GM06990 (cell line): ENCODE measurements at regions not wholly inside any gene's neighbourhood (a gene's known extent, or its start where the extent isn't known, plus 50 kb on each side); places are given as distances from the start of the nearest gene placed in this dataset.

Source experiments
- DNase-seq: peaks from one replicate; pipeline ENCODE4 v3.0.0-alpha.2; 2011; ENCODE audit not compliant: insufficient read length; ENCODE audit errors: extremely low read depth
- H3K27me3 ChIP-seq: replicated peaks from 2 replicates; pipeline ENCODE4 v1.6.0; 2011; ENCODE audit warnings: low read length; ENCODE audit not compliant: control insufficient read depth, insufficient read depth
- H3K36me3 ChIP-seq: 2 replicates; pipeline ENCODE4 v1.5.1; 2011; ENCODE audit warnings: low read length; ENCODE audit not compliant: control insufficient read depth, insufficient read depth
- H3K4me3 ChIP-seq: replicated peaks from 2 replicates; pipeline ENCODE4 v1.5.1; 2011; ENCODE audit warnings: low read depth, mild to moderate bottlenecking, control low read depth, low read length
- CTCF ChIP-seq: IDR thresholded peaks from 2 replicates; pipeline ENCODE4 v1.5.1; 2011; ENCODE audit warnings: low read length, control low read depth, mild to moderate bottlenecking, inconsistent platforms; ENCODE audit not compliant: insufficient read depth, poor library complexity, severe bottlenecking

DNA sequence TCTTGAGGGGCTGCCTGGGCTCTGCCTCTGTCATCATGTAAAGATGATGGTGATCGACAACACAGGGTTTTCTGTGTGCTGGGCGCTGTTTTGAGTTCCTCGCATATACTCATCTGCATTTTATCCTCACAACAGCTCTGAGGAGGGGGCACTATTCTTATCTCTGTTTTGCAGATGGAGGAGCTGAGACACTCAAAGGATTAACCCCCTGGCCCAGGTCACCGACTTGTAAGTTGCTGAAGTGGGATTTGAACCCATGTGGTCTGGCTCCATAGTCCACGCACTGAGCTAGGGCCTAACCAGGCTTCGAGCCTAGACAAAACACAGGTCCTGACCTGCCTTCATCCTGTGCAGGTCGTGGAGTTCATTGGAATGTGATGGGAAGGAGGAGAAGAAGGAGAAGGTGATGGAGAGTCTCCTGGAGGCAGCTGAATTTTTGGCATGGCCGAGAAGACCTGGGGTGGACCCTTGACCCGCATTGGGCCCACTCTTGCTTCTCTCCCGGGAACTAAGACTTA lies 140.0 kb downstream of the ASCL4 start:
- Histone ChIP-seq H3K4me3 (no peak overlapping the region), H3K36me3 (no peaks in the 10 kb centered on the region), H3K27me3 (no peaks in the 10 kb centered on the region; the same call in none of the 2 replicates)
- no peak for TF ChIP-seq CTCF
- no peak for DNase-seq

DNA sequence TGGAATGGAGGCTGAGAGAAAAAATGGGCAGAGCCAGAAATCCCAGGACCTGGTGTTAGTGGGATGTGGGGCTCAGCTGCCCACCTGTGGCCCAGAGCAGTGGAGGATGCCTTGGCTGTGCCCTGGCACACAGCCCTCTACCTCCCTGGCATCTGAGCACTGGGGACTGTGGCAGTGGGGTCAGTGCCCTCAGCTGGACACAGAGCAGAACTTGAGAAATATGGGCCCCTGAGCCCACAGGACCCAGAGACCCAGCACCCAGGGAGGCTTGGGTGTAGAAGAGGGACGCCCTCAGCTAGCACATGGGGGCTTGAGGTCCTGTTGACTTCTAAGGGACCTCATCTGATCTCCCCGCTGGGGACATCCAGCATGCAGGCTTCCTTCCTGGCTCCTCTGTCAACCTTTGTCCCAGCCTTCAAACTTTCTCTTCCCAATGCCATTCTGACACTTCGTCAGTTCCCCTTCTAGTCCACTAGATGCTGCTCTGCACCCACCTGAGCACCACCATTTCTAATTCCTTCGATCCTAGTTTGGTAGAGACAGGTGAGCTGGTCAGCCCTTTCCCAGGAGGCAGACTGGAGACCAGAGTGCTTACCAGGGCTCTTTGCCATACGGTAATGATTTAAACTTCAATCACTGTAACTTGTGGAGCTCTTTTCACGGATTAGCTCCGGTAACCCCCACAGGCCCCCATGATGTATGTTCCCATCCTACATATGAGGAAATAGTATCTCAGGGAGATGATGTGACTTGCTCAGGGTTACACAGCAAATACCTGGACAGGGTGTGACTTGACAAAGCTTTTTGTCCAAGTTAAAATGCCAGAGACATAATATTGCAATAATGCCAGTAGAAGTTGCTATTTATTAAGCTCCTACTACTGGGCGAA lies 143.7 kb downstream of the ASCL4 start:
- no peak for DNase-seq
- Histone ChIP-seq H3K27me3 (no peaks in the 10 kb centered on the region; the same call in 1 of the 2 replicates), H3K4me3 (no peak overlapping the region), H3K36me3 (no peaks in the 10 kb centered on the region)
- TF ChIP-seq CTCF: peak; percentile 90

GRCh38 chr12:107921062-107921461 lies 146.6 kb downstream of the ASCL4 start:
- H3K36me3 ChIP-seq: no peaks in the 10 kb centered on the region
- H3K4me3 ChIP-seq: no peak overlapping the region
- TF ChIP-seq CTCF: no peak
- no peak for DNase-seq
- H3K27me3 ChIP-seq: no peaks in the 10 kb centered on the region; the same call in 1 of the 2 replicates

DNA sequence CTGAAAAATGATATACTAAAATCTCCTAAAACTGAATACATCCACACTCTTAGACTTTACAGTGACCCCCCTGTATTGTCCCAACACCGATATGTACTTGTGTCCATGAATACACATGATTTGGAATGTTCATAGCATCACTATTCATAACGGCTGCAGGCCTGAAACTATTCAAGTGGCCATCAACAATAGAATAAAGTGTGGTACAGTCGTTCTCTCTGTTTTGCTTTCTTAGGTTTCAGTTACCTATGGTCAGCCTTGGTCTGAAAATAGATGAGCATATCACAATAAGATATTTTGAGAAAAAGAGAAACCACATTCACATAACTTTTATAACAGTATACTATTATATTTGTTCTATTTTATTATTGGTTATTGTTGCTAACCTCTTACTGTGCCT lies 150.6 kb downstream of the ASCL4 start:
- H3K36me3 ChIP-seq: no peaks in the 10 kb centered on the region
- H3K4me3 ChIP-seq: no peak overlapping the region
- TF ChIP-seq CTCF: no peak
- DNase-seq: no peak
- H3K27me3 ChIP-seq: no peaks in the 10 kb centered on the region

DNA sequence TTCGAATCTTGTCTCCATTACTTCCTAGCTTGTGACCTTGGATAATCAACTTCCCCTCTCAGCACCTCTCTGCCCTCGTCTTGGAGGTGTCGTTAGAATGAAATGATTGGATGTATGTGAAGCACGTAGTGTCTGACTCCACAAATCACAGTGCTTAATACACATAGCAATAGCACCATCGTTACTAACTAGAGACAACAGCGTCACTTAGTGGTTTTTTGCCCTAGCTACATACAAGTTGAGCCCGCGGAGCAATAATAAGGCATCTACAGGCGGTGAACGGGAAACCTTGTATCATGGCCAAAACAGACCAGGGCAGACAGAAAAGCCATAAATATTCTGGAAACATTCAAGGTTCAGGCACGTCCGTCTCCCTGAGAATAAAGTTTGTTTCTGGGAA lies 154.9 kb downstream of the ASCL4 start:
- no peaks in the 10 kb centered on the region for H3K27me3 ChIP-seq
- DNase-seq: no peak

More for the DNA sequence above, 154.9 kb downstream of the ASCL4 start:
- Histone ChIP-seq H3K36me3 (no peaks in the 10 kb centered on the region), H3K4me3 (no peak overlapping the region)
- TF ChIP-seq CTCF: peak; percentile 31
